ENCODE measurements at regions not wholly inside any gene's neighbourhood (a gene's known extent, or its start where the extent isn't known, plus 50 kb on each side); places are given as distances from the start of the nearest gene placed in this dataset.

DNA sequence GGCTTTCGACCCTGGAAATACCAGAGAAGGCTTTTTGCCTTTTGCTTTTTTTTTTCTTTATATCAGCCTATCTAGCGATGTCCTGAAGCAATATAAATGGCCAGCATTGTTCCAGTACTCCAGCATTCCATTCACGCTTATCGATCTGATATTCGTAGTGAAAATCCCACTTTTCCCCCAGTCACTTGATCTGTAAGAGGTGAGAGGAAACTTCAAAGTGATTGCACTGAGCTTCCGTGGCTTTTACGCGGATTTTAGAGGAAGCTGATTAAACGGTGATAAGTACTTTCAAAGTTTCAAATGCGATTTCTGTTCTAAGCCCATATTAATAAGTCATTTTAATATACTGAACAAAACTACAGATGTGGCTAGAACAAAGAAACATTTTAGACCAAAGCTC, 725.5 kb downstream of the TRIML1 start:
- no peak for FAIRE-seq

DNA sequence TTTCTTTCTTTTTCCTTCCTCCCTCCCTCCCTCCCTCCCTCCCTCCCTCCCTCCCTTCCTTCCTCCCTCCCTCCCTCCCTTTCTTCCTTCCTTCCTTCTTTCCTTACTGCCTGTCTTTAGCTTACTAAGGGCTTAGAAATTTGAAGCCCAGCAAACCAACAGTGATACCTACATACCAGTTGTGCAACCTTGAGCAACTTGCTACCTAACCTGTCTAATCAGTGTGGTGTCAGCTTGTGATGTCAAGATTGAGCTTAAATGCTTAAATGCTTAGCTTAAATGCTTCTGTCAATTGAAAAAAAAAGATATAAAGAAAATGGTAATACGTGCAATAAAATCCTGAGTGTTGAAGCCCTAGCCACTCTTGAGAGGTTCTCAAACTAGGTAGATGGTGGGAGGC, 728.6 kb downstream of the TRIML1 start:
- no peak for FAIRE-seq

DNA sequence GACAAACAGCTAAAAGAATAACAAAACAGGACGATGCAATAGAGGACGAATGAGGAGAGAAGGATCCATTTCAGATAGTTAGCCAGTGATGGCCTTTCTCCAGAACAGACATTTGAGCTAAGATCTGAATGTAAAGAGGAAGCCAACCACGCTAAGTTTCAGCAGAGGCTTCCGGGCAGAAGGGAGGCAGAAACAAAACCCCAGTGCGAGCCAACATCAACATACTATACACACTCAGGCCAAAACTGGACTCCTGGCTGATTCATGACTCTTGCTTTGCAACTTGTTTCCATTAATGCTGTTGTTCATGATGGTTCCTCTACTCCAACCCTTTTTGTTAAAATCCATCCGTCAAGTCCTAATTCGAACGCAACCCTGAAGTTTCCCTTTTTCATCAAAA, 730.3 kb downstream of the TRIML1 start:
- no peak for FAIRE-seq

DNA sequence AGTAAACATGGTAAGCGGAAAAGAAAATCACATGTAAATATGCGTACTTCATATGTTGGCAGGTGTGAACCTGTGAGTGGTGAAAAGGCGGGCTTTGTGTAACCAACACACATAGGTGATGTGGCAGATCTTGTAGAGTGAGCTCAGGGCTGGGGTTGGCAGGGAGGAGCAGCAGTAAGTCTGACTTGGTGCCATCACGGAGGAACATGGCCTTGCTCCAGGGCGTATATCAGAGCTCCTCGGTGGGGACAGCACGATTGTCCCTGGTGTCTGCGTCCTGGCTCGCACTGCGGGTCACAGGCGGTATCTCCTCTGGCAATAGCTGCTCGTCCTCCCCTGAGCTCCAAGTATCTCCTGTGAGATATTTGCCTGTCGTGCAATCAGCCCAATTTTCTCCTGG, 733.6 kb downstream of the TRIML1 start:
- FAIRE-seq = no peak

DNA sequence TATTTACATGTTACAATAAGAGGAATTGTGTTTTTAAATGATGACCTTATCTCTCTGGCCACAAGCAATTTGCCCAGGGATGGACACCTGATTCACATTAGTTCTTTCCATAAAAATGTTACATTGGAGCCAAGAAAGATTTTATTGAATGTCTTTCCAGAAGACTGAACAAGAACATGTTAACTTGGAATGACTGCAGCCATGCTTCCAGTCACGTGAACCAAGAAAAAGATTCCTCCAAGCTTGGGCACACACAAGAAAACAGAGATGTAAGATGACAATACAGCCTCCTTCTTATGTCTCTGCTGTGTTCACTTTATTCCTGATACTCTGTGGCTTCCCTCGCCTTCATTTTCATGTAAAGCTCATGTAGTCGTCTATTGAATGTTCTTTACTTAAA, 737.6 kb downstream of the TRIML1 start:
- FAIRE-seq = no peak

DNA sequence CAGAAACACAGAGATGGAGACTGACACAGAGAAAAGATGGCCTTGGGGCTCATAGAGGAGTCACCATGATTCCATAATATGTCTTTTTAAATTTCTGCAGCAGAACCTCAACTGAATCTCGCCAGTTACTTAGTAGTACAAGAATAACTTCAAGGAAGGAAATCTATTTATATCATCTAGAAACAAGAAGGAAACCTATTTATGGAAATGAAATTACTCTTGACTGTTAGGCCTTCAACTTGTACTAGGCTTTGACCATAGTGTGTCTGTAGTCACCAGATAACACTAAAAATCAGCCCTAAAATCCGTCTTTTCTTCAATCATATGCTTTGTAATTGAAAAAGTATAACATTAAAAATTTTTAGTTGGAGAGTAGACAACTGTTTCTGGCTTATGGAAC, 740.4 kb downstream of the TRIML1 start:
- no peak for FAIRE-seq

DNA sequence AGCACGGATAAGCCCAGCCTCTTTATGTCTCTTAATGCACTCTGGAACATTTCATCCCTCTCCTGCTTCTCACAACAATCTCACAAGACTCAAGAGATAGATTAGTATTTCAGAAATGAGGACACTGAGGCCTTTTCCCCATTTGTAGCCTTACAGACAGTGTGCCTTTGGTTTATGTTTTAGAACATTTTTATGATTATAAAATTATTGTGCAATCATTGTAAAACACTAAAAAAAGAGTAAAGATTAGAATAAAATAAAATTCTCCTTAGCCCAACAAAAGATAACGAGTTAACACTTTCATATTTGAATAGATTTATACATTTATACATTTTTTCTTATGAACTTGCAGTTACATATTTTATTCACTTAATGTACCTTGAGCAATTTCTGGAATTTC, 748.7 kb downstream of the TRIML1 start:
- FAIRE-seq = no peak

DNA sequence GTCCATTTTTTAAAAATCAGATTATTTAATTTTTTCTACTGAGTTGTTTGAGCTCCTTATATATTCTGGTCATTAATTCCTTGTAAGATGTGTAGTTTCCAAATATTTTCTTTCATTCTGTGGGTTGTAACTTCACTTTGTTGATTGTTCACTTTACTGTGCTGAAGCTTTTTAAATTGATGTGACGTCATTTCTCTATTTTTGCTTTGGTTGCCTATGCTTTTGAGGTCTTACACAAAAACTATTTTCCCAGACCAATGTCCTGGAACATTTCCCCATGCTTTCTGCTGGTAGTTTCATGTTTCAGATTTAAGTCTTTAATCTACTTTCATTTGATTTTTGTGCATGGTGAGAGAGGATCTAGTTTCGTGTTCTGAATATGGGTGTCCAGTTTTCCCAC, 753.6 kb downstream of the TRIML1 start:
- no peak for FAIRE-seq

DNA sequence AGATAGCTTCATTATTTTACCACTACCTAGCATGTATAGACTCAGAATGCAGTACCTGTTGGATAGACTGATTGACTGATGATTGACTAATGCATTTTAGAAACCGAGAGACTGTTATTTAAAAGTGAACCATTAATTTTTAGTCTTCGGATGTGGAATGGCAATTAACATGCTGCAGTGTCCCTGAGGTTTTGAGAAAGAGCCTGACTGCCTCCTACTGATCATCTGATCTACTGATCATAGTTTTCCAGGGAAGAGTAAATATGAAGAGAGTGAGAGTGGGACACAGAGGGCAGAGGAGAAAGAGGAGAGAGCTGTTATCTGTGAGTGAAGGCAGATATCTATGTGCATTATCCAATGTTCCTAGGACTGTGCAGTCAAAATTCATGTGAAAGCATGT, 764.7 kb downstream of the TRIML1 start:
- FAIRE-seq = no peak

DNA sequence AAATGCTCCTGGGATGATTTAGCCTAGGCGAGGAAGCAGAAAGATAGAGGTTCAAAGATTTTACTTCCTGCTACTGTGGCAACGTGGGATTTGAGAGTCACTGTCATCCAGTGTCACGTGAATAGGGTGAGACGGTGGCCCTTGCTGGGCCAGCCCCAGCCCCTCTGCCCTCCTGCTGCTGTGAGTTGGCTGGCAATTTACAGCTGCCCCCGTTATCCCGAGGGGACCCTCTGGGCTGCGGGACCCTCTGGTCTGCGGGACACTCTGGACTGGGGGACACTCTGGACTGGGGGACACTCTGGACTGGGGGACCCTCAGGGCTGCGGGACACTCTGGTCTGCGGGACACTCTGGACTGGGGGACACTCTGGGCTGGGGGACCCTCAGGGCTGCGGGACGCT, 765.4 kb downstream of the TRIML1 start:
- no peak for FAIRE-seq

DNA sequence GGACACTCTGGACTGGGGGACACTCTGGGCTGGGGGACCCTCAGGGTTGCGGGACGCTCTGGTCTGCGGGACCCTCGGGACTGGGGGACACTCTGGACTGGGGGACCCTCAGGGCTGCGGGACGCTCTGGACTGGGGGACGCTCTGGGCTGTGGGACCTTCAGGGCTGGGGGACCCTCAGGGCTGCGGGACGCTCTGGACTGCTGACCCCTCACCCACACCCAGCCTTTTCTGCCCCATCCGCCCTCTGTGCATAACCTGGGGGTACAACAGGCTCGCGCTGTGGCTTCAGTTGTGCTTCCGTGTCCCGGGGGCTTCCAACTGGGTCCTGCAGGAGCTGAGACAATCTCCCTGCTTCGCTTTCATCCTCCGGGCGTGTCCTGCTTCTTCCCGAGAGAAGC, 766.0 kb downstream of the TRIML1 start:
- FAIRE-seq = no peak

DNA sequence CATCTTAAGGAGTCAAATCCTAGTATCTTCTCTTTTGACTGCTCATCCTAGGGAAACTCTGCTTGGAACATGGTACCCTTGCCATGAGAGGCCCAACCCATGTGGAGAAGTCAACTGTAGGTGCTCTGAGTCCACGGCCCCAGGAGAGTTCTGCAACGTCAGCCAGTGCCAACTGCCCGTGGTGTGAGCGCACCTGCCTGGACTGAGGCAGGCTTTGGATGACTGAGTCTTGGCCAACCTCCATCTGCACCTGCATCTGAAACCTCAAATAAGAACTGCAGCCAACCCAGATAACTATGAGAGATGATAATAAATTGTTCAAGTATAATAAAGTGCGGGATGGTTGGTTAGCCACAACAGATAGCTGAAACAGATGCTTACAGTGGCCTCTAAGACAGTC, 772.0 kb downstream of the TRIML1 start:
- no peak for FAIRE-seq

DNA sequence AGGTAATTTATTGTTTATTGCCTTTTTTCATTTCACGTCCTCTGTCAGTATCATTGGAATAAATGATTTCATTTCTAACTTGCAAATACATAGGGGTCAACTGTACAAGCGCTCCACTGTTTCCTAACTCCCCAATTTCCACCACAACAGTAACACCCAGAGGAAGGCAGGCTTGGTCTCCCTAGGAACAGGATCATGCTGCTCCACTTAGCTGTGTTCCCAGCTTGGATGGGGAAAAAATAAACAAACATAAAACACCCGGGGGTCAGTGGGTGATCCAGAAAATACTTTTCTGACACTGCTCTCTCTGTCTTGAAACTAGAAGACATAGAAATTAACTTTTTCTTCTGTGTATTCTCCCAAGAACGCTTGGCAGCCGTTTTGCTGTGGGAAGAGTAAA, 772.5 kb downstream of the TRIML1 start:
- FAIRE-seq = no peak

DNA sequence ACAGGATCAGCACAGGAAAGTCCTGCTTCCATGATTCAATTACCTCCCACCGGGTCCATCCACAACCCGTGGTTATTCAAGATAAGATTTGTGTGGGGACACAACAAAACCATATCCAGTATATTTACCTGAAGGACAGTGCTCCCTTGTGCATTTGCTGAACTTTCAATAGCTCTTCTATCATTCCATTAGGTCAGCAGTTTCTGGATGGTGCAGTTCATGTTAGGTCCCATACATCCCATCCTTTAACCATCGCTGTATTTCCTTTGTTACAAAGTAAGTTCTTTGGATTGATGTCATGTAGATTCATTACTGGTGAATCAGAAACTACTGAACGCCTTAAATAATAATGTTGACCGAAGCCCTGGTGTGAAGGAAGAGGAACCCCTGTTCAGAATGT, 775.9 kb downstream of the TRIML1 start:
- FAIRE-seq = no peak

DNA sequence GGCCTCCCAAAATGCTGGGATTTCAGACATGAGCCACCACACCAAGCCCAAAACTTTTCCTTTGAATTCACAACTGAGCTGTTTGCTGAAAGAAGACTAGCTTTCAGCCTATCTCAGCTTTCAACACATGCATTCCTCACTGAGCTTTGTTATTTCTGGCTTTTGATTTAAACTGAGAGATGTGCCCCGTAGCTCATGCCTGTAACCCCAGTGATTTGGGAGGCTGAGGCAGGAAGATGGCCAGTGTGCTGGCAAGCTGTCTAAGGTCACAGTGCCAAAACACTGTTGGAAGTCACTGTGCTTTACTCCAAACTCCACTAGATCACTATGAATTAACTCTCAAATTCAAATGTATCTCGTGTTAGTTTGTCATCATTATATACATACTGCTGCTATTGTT, 779.5 kb downstream of the TRIML1 start:
- no peak for FAIRE-seq

DNA sequence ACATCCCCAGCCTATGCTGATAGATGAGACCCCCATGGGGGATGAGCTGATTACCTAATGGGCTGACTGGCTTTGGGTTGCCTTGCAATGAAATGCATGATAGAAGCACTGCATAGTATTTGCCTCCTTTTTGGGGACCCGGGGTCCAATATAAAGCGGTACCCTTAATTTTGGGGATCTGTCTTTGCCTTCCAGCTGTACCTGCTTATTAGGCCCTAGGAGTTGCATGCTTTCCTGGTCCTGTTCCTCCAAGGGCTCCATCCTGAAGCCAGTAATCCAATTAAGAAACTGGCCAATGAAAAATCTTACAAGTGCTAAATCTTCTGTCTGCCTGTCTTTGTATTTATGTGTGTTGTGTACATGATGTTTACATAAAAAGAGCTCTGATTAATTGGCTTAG, 791.6 kb downstream of the TRIML1 start:
- no peak for FAIRE-seq

DNA sequence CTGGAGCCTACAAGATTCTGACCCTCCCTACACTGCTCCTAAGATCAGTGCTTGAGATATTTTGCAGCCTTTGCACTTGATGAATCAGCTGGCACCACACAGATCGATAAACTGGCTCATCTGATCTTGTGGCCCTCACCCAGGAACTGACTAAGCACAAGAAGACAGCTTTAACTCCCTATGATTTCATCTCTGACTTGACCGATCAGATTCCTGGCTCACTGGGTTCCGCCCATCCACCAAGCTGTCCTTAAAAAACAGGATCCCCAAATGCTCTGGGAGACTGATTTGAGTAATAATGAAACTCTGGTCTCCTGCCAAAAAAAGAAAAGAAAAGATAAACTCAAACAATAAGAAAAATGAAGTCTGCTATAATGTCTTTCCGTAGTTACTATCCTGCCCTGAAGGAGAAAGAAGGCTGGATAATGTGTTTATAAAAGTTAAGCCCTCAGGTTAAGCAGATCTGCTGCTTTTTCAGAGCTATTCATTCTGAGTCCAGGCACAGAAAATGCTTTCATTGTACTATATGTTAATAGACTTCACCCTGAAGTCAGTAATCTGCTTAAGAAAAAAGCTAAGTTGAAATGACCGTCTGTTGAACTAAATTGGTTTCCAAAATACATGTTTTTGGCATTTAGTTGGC, 795.2 kb downstream of the TRIML1 start:
- FAIRE-seq = no peak

DNA sequence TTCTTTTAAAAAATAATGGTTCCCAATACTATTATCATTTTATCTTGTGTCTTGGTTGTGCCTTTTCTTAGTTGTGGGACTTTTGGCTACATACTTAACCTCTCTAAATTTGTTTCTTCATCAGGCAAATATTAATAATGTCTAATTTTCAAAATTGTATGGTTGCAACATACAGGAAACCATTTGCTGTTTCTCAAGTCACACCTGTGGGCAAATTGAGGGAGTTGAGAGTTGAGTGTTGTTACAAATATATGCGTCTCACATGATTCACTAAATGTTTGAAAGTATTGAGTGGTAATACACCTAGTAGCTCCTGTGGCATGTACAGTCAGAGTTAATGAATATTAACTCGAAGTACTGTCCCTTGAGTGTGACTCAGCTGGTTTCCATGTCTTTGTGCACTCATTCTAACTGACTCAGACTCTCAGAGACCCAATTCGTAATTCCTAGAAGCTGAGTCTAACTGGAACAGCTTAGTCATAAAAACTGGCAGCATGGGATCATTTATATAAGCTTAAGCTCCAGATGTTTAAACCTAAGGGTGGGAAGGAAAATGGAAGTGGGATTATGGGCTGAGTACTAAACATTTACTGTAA, 802.4 kb downstream of the TRIML1 start:
- FAIRE-seq = no peak

DNA sequence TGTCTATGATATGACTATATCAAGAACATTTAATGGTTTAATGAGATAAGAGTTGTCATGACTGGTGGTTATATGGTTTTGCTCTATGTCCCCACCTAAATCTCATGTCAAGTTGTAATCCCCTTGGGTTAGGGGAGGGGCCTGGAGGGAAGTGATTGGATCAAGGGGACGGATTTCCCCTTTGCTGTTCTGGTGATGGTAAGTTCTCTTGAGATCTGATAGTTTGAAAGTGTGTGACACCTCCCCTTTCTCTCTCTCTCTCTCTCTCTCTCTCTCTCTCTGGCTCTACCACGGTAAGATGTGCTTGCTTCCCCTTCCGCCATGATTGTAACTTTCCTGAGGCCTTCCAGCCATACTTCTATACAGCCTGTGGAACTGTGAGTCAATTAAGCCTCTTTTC, 803.4 kb downstream of the TRIML1 start:
- FAIRE-seq = no peak

DNA sequence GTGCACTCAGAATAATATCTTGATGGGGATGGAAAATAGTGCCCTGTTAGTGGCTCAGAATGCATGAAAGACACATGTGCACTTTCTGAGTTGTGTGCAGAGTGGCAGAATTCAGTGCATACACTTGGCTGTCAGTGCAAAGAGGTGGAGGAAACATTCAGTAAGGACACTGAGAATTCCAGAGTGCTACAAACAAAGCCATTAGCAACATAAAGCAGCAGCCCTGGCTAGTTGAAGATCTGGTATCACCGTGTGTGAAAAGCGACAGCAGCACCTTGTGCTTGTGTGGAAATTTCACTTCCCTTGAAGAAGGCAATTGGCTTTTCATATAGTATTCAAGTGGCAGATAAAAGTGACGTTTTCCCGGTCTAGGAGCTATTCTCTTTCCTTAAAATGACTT, 810.4 kb downstream of the TRIML1 start:
- FAIRE-seq = no peak

DNA sequence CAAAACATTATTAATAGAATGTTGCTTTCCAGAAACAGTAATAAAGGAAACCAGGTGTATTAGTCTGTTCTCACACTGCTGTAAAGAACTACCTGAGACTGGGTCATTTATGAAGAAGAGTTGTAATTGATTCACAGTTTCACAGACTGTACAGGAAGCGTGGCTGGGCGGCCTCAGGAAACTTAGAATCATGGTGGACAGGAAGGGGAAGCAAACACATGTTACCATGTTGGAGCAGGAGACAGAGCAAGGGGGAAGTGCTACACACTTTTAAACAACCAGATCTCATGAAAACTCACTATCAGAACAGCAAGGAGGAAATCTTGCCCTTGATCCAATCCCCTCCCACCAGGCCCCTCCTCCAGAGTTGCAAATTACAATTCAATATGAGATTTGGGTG, 815.8 kb downstream of the TRIML1 start:
- FAIRE-seq = no peak

DNA sequence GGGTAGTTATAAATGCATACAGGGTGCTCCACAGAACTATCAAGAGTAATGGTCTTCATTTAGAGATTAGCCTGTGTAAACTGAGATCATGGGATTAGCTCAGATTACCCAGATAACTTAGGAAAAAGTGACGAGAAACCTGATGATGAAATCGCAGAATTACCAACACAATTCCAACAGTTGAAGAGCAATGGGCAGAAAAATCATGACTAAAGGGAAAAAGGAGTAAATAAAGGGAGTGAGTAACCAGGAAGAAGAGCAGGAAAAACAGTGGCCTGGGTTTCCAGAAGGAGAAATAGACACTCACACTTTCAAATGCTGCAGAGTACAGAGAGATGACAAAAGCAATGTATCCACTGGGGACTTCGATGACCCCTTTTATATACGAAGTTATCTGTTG, 817.3 kb downstream of the TRIML1 start:
- no peak for FAIRE-seq

DNA sequence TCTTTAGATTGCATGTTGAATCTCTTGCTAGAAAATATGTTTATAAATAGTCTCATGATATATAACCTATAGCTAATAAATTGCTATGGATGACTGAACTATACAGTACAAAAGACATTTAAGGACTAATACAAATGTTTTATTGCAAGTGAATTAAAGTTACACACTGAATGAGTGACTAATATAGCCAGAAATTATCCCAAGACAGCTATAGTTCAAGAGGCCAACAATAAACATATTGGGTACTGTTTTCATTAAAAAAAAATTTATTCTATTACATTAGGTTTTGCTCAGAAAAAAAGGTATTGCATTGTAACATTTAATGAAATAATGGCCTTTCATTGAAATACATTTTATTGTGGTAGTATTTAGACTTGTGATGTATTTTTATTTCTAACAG, 819.1 kb downstream of the TRIML1 start:
- FAIRE-seq = no peak

DNA sequence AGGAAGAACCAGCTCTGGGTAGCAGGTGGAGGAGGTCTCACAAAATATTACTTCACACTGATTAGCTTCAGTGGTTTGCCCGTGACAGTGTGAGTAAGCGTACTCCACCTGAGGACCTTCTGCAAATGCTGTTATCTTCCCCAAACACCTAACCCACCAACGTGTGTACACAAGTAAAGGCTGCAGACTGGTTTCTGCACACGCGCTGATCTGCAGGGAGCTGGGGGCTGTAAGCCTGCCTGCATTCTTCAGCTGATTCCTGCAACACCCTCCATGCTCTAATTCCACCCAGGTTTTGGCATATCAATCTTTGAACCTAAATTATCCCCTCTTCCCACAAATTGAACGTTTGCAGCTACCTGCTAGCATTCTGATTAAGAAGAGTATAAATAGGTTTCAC, 820.2 kb downstream of the TRIML1 start:
- FAIRE-seq = no peak

DNA sequence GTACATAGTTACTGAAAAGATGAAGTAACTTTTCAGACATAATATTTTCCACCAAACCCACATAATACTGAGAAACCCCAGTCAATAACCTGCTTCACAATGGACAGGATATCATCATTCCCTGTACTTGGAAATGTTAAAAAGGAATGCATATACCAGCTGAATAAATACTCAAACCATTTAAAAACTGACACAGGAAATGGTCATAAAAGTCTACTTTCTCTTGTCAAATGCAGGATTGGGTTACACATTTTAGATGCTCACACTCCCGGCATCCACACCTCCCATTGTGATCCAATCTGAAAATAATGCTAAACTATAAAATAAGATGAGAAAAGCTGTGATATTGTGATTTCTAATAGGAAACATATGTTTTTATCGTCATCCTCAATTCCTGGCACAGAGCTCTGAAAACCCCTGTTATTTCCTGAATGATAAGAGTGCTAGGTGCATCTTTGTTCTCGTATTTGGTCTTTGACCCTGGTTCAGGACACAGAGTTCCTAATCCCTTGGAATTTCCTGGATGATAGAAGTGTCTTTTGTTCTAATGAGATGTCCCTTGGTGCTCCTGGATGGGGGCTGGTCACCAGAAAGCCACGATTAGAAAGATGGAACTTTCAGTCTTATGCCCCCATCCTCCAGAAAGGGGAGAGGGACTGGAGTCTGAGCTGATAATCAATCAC, 821.3 kb downstream of the TRIML1 start:
- FAIRE-seq = no peak
